ENCODE measurements at regions not wholly inside any gene's neighbourhood (a gene's known extent, or its start where the extent isn't known, plus 50 kb on each side); places are given as distances from the start of the nearest gene placed in this dataset.
"Not testable (repeated sequence)": the region's sequence is repeated elsewhere in the genome, so short reads cannot be mapped to it uniquely, and the experiment has no call there.

DNA sequence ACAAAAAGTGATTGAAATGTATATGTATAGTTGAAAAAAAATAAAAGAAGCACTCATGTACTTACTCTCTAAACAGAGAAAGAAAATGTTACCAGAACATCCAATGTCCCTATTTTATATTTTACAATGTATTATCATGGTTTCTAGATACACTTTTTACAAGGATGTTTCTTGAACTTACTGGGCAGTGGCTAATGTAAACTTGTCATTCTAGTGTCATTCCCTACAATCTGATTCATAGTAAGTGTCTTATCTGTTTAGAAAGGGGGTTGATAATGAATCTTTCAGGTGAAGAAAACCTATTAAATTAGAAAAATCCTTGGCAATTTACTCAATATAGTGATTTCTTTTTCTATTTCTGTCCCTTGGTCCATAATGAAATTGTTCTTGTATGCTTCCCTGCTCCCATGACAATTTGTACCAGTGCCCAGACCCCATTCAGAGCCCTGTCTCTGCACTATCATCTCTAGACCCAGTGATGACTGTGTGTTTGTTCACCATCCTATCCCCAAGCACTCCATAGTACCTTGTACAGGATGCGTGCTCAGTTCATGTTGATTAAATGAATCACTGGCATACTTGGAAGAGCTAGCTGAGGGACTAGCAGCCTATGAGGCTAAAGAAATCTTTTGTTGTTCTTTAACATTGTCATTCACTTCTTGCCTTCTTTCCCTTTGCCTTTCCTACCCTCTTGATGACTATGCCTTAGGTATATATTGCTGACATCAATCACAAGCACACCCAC is 101.2 kb downstream of the HMHB1 start:
- no peak for DNase-seq

DNA sequence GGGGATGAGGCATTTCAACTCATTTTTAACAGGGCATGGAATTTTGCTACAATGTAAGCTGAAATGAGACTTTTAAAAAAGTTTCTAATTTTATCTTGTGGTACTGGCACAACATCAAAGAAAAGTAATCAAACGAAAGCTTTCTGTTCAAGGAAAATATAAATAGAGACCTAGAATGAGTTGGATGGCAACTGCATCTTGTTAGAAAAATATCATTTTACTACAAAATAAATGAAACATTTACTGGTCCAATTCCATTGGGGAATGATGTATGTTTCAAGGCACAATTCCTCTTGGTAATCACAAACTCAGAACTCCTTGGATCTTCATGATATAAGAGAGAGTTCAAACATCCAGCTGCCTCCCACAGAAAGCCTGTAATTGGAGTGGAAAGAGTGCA is 102.8 kb downstream of the HMHB1 start:
- DNase-seq: no peak

DNA sequence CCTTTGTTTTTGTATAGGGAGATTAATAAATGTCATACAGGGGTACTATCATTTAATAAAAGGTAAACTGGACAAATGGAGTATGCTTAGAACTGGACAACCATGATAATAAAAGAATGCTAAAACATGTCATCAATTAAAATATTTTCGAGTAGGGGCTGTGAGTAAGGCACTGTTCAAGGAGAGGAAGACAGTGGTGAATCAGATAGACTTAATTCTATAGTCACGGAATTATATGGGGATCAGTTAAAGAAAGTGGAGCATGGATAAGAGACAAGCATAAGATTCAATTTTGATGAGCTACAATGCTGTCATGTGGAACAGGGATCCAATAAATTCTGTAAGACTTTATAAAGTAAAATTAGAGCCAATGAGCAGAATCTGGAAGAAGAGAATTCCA is 104.5 kb downstream of the HMHB1 start:
- DNase-seq: no peak

DNA sequence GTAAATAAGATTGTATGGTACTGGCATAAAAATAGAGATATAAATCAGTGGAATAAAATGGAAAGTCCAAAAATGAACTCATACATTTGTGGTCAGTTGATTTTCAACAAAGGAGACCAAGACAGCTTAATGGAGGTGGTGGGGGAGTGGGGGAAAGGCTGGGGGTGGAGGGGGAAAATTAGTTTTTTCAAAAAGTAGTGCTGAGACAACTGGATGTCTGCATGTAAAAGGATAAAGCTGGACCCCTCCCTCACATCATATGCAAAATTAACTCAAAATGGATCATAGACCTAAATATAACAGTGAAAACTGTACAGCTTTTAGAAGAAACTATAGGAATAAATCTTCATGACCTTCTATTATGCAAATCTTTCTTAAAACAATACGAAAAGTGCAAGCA is 107.0 kb downstream of the HMHB1 start:
- DNase-seq: no peak

DNA sequence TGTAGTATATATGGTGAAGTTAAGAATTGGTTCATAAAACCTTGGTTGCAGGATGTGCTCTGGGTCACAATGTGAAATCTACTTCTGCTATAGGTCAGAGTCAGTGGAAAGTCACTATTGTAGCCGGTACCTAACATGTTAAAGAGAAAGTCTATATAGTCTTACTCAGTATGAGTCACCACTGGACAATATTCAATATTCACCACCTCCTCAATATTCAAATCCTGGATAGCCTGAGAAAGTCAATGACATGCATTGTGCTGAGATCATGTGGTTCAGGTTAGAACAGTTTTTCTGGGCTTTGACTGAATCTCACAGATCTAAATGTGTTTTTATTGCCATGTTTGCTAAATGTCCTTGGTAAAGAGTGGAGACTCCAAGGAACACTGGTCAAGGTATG is 108.8 kb downstream of the HMHB1 start:
- DNase-seq: no peak

DNA sequence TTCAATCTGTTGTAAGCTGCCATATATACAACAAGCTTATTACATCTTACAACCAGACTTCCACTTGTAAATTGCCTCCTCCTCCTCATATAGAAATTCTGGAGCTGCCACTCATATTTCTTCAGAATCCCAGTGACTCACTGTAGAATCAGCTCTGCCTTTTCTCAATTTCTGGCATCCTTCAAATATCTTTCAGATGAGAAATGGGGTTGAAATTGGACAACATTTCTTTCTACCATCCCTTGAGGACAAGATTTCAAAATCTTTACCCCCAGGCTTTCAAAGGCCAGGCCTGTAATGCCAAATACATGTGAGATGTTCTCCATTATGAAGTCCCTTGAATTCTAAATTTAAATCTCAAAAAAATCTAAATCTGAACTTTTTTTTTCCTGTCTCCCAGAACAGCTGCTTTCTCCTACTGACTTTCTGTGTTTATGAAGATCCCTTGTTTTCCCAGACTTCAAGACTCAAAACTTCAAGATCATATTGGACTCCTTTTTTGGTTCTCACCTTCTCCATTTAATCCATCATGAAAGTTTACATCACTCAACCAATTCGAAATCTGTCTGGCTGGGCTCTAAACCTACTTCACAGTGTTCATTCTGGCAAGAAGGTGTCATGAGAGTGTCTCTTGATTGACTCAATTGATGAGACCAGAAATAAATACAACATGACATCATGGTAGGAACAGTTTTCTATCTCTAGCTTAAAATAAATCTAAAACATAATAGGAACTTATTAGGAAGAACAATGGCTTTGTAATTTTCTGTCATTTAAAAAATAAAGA is 109.8 kb downstream of the HMHB1 start:
- no peak for DNase-seq

DNA sequence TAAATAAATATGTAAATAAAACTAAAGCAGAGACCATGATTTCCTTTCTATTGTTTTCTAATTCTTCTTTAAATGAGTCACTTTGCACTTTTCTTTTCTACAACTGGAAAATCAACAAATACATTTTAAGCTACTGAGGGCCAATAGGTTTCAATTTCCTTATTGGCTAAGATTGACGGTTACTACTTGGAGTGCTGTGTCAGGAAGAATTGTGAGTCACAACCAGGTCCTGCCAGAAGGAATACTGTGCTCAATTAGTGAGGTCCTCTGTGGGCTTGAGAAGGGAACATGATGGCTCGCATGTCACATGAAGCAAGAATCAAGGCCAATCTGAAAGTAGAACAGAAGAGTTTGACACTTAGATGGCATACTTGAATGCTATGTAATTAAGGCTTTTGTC is 110.8 kb downstream of the HMHB1 start:
- no peak for DNase-seq

DNA sequence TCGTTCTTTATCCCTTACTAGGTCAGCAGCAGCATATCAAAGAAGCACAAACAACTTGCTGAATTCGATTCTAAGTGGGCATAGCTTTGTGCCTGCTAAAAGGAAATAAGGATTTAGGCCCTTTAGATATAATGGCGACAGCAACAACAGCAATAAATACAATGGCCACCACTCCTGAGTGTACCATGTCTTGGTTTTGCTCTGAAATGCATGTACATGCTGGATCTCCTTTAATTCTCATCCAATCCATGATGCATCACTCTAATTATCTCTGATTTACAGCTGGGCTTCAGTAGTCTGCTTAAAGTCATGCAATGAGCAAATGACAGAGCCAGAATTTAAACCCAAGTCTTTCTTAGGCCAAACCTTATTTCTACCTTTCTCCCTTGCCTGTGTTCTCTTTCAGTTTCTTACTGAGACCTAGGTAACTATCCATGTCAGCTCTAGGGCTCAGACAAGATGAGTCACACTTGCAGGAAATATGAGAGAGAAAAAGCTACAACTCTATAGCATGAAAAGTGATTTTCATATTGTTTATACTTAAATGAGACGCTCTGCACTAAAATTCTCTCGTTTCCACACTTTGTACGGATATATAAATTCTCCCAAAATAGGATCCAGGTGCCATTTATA is 111.8 kb downstream of the HMHB1 start:
- DNase-seq: no peak

DNA sequence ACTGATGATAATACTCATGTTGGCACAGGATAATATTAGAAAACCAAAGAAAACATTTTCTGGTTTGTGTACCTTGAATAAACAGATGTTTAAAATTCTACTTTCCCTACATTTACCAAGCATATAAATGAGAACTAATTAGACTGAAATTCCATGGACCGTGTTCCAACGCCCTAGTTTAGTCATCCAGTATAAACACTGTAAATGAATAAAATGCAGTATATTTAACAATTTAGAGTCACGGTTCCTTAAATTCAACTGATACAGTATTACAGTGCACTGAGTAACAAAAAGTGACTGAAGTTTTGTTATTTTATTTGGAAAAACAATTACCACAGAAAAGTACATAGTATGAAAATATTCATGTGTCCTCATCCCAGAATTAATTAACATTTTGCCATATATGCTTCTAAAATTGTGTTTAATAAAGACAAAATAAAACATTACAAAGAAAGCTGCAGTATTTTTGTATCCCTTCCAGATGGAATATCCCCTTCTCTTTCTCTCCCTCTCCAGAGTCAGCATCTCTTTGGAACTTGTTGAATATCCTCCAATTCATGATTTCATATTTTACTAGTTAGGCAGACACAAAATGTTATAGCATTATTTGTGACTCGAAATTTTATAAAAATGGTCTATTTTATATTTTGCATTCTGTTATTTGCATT is 112.5 kb downstream of the HMHB1 start:
- no peak for DNase-seq

DNA sequence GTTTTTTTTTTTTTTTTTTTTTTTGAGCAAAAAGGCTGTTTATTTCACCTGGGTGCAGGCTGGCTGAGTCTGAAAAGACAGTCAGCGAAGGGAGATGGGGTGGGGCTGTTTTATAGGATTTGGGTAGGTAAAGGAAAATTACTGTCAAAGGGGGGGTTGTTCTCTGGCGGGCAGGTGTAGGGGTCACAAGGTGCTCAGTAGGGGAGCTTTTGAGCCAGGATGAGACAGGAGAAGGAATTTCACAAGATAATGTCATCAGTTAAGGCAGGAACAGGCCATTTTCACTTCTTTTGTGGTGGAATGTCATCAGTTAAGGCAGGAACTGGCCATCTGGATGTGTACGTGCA is 113.0 kb downstream of the HMHB1 start:
- not testable (repeated sequence) for DNase-seq

DNA sequence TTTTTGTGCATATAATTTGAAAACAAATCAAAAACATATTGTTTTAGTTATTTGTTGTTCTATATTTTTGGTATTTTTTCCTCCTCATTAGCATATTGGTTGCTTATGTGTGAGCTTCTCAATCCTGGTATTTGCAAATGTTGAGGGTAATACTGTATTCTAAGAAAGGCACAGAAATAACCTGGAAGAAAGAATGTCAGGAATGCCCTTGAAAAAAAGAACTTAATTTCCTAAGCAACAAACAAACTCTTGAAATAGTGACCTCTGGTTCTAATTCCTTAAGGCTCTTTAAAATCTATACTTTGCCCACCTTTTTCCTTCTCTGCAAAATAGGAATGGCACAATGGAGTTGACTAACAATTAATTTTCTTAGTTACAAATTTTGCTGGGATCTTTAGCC is 117.5 kb downstream of the HMHB1 start:
- DNase-seq: no peak

DNA sequence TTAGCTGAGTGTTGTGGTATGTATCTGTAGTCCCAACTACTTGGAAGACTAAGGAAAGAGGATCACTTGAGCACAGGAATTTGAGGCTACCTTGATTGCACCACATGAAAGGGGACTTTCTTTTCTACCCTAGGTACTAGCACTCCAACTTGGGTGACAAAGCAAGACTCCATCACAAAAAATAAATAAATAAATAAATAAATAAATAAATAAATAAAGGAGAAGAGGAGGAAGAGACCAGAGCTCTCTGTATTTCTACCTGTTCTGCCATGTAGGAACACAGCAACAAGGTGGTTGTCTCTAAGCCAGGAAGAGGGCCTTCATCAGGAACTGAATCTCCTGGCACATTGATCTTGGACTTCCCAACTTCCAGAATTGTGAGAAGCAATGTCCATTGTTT is 118.6 kb downstream of the HMHB1 start:
- DNase-seq: no peak

DNA sequence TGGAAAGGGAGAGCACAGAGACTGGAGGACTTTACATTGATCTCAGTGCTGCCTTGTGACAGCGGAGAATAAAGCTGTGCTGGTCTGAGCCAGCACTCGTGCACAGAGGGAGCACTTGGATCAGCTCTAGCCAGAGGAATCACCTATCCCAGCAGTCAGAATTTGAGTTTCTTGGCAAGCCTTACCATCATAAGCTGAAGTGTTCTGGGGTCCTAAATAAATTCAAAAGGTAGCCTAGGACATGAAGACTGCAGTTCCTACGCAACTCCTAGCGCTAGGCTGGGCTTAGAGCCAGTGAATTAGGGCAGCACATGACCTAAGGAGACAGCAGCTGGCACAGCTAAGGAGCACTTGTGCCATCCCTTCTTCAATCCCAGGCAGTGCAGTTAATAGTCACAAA is 119.5 kb downstream of the HMHB1 start:
- DNase-seq: no peak

DNA sequence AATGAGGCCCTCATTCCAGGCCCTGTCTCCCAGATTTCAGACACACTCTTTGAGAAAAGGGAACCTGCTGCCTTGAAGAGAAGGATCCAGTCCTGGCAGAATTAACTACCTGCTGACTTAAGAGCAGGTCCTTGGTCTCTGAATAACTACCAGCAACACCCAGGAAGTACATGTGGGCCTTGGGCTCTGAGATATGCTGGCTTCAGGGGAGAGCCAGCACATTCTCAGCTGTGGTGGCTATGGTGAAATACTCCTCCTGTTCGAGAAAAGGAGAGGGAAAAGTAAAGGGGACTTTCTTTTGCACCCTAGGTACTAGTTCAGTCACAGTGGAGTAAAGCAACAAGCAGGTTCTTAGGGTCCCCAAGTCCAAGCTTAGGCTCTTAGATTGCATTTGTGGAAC is 120.0 kb downstream of the HMHB1 start:
- DNase-seq: no peak

DNA sequence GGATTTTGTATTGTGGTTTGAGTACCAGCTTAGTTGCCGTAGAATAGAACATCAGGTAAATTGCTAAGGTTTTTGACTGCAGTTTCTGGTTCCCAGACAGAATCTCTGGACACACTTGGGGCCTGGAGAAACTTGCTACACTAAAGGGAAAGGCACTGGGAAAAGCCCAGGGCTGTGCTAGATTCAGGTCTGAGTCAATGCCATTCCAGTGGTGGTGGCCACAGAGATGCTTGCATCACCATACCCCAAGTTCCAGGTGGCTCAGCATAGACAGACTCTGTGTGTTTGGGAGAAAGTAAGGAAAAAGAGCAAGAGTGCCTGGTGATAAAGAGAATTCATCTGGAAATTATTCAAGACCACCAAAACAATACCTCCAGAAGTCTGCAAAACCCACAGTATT is 120.6 kb downstream of the HMHB1 start:
- DNase-seq: no peak

DNA sequence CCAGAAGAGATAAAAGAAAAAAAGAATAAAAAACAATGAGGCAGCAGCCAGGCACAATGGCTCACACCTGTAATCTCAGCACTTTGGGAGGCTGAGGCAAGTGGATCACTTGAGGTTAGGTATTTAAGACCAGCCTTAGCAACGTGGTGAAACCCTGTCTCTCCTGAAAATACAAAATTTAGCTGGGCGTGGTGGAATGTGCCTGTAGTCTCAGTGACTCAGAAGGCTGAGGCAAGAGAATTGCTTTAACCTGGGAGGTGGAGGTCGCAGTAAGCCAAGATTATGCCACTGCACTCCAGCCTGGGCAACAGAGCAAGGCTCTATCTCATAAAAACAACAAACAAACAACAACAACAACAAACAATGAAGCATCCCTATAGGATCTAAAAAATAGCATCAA is 121.5 kb downstream of the HMHB1 start:
- no peak for DNase-seq

DNA sequence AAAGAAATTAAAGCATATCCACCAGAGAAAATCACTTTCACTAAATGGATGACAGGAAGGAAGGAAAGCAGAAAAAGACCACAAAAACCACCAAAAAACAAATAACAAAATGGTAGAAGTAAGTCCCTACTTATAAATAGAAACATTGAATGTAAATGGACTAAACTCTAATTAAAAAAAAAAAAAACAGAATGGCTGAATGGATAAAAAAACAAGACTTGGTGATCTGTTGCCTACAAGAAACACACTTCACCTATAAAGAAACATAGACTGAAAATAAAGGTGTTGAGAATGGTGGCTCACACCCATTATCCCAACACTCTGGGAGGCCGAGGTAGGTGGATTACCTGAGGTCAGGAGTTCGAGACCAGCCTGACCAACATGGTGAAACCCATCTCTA is 122.9 kb downstream of the HMHB1 start:
- no peak for DNase-seq

DNA sequence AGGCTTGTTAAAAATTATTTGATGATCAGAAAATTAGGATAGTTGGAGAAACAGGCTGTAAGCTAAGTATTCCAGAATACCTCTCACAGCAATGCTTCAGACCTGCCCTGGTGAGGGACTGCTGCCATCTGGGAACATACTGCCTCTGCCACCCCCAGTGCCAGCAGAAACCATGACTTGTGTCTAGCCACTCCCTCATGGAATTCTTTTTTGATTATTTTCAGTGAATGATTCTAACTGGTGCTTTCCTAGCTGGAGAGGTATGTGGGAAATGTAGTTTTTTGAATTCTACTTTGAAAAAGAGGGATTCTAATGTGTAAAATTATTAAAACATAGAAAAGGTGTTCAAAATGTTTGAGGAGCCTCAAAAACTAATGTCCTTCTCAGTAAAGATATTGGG is 126.3 kb downstream of the HMHB1 start:
- no peak for DNase-seq

DNA sequence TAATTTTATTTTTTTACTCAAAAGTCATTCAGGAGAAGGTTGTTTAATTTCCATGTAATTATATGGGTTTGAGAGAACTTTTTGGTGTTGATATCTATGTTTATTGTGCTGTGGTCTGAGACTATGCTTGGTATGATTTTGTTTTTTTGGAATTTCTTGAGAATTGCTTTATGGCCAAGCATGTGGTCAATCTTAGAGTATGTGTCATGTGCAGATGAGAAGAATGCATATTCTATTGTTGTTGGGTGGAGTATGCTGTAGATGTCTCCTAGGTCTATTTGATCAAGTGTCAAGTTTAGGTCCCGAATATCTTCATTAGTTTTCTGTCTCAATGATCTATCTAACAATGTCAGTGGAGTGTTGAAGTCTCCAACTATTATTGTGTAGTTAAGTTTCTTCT is 134.9 kb downstream of the HMHB1 start:
- no peak for DNase-seq

DNA sequence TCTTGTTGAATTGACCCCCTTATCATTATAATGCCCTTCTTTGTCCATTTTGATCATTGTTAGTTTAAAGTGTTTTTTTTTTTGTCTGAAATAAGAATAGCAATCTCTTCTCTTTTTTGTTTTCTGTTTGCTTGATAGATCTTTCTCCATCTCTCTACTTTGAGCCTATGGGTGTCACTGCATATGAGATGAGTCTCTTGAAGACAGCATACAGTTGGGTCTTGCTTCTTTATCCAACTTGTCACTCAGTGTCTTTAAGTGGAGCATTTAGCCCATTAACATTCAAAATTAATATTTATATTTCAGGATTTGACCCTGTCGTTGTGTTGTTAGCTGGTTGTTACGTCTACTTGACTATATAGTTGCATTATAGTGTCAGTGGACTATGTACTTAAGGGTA is 135.4 kb downstream of the HMHB1 start:
- DNase-seq: no peak

DNA sequence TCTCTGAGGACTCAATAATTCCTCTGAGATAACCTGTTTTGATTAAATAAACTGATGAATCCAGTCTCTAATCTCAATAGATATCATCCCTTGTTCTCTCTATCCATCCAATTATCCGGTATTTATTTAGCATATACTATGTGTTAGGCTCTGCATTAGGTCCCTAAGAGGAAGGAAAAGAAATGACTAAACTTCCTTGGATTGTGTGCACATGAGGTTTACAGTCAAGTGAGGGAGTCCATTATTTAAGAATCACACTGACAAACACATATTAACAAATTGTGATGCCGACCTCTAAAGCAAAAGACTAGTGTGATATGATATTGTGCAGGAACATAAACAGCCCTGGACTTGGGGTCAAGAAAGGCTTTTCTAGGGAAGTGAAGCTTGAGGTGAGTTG is 140.8 kb downstream of the HMHB1 start:
- DNase-seq: no peak

DNA sequence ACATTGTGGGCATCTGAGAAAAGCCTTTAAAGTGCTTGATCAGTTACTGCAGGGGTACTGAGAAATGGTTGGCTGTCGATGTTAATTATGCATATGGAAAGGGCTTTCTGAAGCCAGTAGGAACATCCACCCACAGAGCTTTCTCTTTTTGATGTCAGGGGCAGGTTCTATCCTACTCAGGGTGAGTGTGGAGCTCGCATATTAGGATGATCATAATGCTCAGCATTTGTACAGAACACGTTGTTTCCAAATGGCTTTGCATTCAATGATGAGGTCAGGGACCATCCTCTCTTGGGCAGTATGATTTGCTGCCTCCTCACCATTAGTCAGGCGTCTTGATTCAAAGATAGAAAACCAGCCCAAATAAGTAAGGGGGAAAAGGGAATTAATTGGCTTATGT is 141.9 kb downstream of the HMHB1 start:
- no peak for DNase-seq

DNA sequence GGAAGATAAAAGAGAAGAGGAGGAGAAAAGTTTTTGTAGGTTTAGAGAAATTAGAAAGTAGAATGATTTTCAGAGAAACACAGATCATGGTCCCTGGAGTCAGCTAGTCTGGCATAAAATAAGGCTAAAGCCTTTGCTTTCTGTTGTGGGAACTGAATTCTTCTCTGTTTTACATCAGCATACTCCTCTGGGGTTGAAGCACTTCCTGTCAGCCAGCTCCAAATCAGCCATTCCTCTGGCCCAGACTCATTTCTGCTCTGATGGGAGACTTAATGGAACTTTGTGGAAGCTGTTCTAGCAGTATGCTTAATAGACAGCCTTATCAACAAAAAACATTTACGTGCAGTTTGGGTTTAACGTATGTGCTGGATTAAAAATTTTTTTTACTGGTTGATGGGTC is 143.2 kb downstream of the HMHB1 start:
- DNase-seq: no peak

DNA sequence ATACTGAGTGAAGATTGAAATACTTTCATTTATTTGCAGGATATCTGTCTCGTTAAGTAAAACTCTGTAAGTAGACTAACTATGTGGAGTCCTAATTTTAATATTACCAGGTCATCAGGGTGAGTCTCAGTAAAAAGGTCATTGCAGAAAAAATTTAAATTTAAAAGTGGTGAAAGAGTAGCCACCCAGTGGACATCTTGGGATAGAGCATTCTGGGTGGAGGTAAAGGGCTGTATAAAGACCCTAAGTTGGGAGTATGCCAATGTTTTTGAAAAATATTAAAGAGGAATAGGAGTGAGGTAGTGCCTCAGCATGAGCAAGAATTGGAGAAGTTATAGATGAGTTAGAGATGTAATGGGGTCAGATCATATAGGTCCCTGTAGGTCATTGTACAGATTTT is 145.5 kb downstream of the HMHB1 start:
- no peak for DNase-seq

Measured in NCI-H1436 treated with DMSO at 0.1 percent for 48 hours (cell line).